Astrocyte of the hippocampus (primary cell): ENCODE measurements at regions not wholly inside any gene's neighbourhood (a gene's known extent, or its start where the extent isn't known, plus 50 kb on each side); places are given as distances from the start of the nearest gene placed in this dataset.
"Not testable (repeated sequence)": the region's sequence is repeated elsewhere in the genome, so short reads cannot be mapped to it uniquely, and the experiment has no call there.

Source experiments
- DNase-seq: peaks from one replicate; pipeline ENCODE4 v3.0.0; 2011; ENCODE audit warnings: low read depth, low spot score

GRCh38 chr12:83378186-83378727 lies 691.6 kb downstream of the TMTC2 start:
- DNase-seq = peak; percentile 7

- DNase-seq = no peak
Observed at GRCh38 chr12:83365317-83365716, 678.6 kb downstream of the TMTC2 start.

GRCh38 chr12:83361475-83361874 lies 674.8 kb downstream of the TMTC2 start:
- no peak for DNase-seq

- no peak for DNase-seq
Observed at GRCh38 chr12:83361071-83361470, 674.4 kb downstream of the TMTC2 start.

- DNase-seq = no peak
Observed at GRCh38 chr12:83349907-83350611, 663.4 kb downstream of the TMTC2 start.

GRCh38 chr12:83346333-83346732 lies 659.6 kb downstream of the TMTC2 start:
- DNase-seq = no peak

GRCh38 chr12:83343767-83344166 lies 657.1 kb downstream of the TMTC2 start:
- no peak for DNase-seq

- DNase-seq = no peak
Observed at GRCh38 chr12:83335748-83336147, 649.0 kb downstream of the TMTC2 start.

GRCh38 chr12:83326666-83327065 lies 640.0 kb downstream of the TMTC2 start:
- DNase-seq = no peak

- DNase-seq = no peak
Observed at GRCh38 chr12:83323866-83324265, 637.2 kb downstream of the TMTC2 start.

- DNase-seq = no peak
Observed at GRCh38 chr12:83322809-83323208, 636.1 kb downstream of the TMTC2 start.

GRCh38 chr12:83321971-83322370 lies 635.3 kb downstream of the TMTC2 start:
- DNase-seq = no peak

- no peak for DNase-seq
Observed at GRCh38 chr12:83320350-83320749, 633.6 kb downstream of the TMTC2 start.

- DNase-seq = peak; percentile 49
Observed at GRCh38 chr12:83318386-83319098, 631.8 kb downstream of the TMTC2 start.

- no peak for DNase-seq
Observed at GRCh38 chr12:83317595-83317994, 630.9 kb downstream of the TMTC2 start.

- DNase-seq = no peak
Observed at GRCh38 chr12:83313827-83314226, 627.1 kb downstream of the TMTC2 start.

GRCh38 chr12:83313322-83313721 lies 626.6 kb downstream of the TMTC2 start:
- DNase-seq = no peak

GRCh38 chr12:83276904-83277303 lies 590.2 kb downstream of the TMTC2 start:
- no peak for DNase-seq

GRCh38 chr12:83271201-83271600 lies 584.5 kb downstream of the TMTC2 start:
- no peak for DNase-seq

GRCh38 chr12:83265808-83266207 lies 579.1 kb downstream of the TMTC2 start:
- DNase-seq = no peak

- no peak for DNase-seq
Observed at GRCh38 chr12:83261998-83262397, 575.3 kb downstream of the TMTC2 start.

GRCh38 chr12:83260126-83260525 lies 573.4 kb downstream of the TMTC2 start:
- not testable (repeated sequence) for DNase-seq

GRCh38 chr12:83257726-83258125 lies 571.0 kb downstream of the TMTC2 start:
- no peak for DNase-seq
